HEK293 (cell line): ENCODE measurements at regions not wholly inside any gene's neighbourhood (a gene's known extent, or its start where the extent isn't known, plus 50 kb on each side); places are given as distances from the start of the nearest gene placed in this dataset.

ENCODE experiments used
- CTCF ChIA-PET: fragments of 350-600 bp; formaldehyde crosslinking; extraction: SDS; loops from one replicate; lab custom pipeline; 2021; ENCODE audit warnings: antibody characterized with exemption; lab: Yijun Ruan, JAX
- POLR2A ChIA-PET: fragments of 300-600 bp; formaldehyde crosslinking; extraction: SDS; loops from one replicate; lab custom pipeline; 2020; ENCODE audit warnings: antibody characterized with exemption, inconsistent platforms; lab: Yijun Ruan, JAX
- H3K27ac ChIP-seq: fragments of 200-500 bp; sonication (Bioruptor generic); 2 replicates; pipeline ENCODE4 v1.5.1; 2014; ENCODE audit warnings: low read depth, low read length, control low read depth, inconsistent platforms; ENCODE audit errors: extremely low read depth
- H3K36me3 ChIP-seq, 2 experiments: fragments of 200-500 bp in 1 of 2; sonication (Bioruptor generic) in 1 of 2; 1 replicate in 1 of 2; 2 replicates in 1 of 2; pipeline ENCODE4 v1.5.1; 2014 to 2017; ENCODE audit warnings: inconsistent platforms in 2 of 2, low read length in 2 of 2; ENCODE audit not compliant: control insufficient read depth in 2 of 2, insufficient read depth in 1 of 2
- H3K4me1 ChIP-seq: fragments of 200-500 bp; sonication (Bioruptor generic); 2 replicates; pipeline ENCODE4 v1.5.1; 2014; ENCODE audit warnings: mild to moderate bottlenecking, low read length, inconsistent platforms; ENCODE audit not compliant: control insufficient read depth, insufficient read depth
- H3K4me3 ChIP-seq: 2 replicates; pipeline ENCODE4 v1.5.1; 2011; ENCODE audit warnings: low read depth, mild to moderate bottlenecking, control low read depth, low read length, moderate library complexity
- H3K9me3 ChIP-seq: fragments of 200-500 bp; sonication (Bioruptor generic); 2 replicates; pipeline ENCODE4 v1.5.1; 2014; ENCODE audit warnings: low read depth, low read length, inconsistent platforms; ENCODE audit not compliant: control insufficient read depth, insufficient read depth
- BCL11A ChIP-seq: fragments of 450-650 bp; formaldehyde crosslinking; IDR thresholded peaks from 2 replicates; pipeline ENCODE4 v1.5.1; 2016; ENCODE audit warnings: low read depth, missing biosample characterization, missing genetic modification characterization
- GLIS2 ChIP-seq: fragments of 450-650 bp; formaldehyde crosslinking; IDR thresholded peaks from 2 replicates; pipeline ENCODE4 v1.5.1; 2016; ENCODE audit warnings: missing biosample characterization, missing genetic modification characterization
- KLF7 ChIP-seq: fragments of 450-650 bp; formaldehyde crosslinking; IDR thresholded peaks from 2 replicates; pipeline ENCODE4 v1.5.1; 2016; ENCODE audit warnings: missing biosample characterization, missing genetic modification characterization, borderline replicate concordance
- REPIN1 ChIP-seq: fragments of 450-650 bp; formaldehyde crosslinking; IDR thresholded peaks from 2 replicates; pipeline ENCODE4 v1.5.1; 2017; ENCODE audit warnings: missing biosample characterization, missing genetic modification characterization, low read depth
- TRIM28 ChIP-seq: IDR thresholded peaks from 2 replicates; pipeline ENCODE4 v1.6.1; 2011; ENCODE audit warnings: low read length, control low read depth, borderline replicate concordance
- ZFHX2 ChIP-seq: fragments of 450-650 bp; formaldehyde crosslinking; conservative IDR thresholded peaks from 2 replicates; pipeline ENCODE4 v1.5.1; 2016; ENCODE audit warnings: missing biosample characterization, missing genetic modification characterization
- ZNF112 ChIP-seq: fragments of 450-650 bp; formaldehyde crosslinking; IDR thresholded peaks from 2 replicates; pipeline ENCODE4 v1.5.0; 2017; ENCODE audit warnings: missing biosample characterization, missing genetic modification characterization
- ZNF548 ChIP-seq: fragments of 450-650 bp; formaldehyde crosslinking; IDR thresholded peaks from 2 replicates; pipeline ENCODE4 v1.5.1; 2016; ENCODE audit warnings: missing biosample characterization, missing genetic modification characterization
- ZNF791 ChIP-seq: fragments of 450-650 bp; formaldehyde crosslinking; IDR thresholded peaks from 2 replicates; pipeline ENCODE4 v1.5.1; 2016; ENCODE audit warnings: missing biosample characterization, missing genetic modification characterization
- TF ChIP-seq, protein P1 (sequence below): fragments of 450-650 bp; formaldehyde crosslinking; IDR thresholded peaks from 2 replicates; pipeline ENCODE4 v1.5.1; 2016; ENCODE audit warnings: missing biosample characterization, missing genetic modification characterization, low read depth
- TF ChIP-seq, protein P2 (sequence below): fragments of 450-650 bp; formaldehyde crosslinking; IDR thresholded peaks from 2 replicates; pipeline ENCODE4 v1.5.1; 2016; ENCODE audit warnings: missing biosample characterization, missing genetic modification characterization

DNA sequence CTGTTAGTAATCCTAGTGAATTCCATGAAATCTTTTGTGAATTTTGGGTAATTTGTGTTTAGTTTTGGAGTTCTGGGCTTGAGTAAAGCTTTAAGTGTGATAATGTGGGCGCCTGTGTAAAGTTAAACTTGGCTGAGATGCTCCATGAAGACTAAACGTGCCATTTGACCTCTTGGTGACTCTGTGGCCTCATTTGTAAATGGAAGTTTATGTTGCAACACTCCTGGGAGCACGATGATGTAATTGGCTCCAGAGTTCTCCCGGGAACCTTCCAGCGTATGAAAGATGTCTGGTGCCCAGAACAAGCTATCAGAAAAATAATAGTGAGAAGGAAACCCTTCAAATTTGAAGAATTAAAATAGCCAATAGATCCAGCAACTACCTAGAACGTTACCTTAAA is 981.2 kb downstream of the TLE4 start:
- POLR2A ChIA-PET, result no interaction called here

DNA sequence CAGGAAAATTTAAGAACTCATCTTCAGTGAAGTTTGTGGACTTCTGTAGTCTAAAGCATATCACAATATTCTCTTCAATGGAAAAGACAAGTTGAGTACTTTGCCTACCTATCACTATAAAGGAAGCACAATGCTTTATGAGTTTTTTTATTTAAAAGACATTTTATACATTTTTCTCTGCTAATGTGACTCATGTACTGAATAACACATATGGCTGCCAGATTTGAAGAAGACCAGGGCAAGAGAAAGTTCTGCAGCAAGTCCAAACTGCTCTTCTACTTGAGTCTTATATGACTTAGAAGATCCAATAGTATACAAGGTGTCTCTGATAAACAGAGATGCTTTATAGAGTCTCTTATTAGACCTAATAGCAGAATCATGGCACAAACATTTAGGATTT is 978.4 kb downstream of the TLE4 start:
- TF ChIP-seq ZNF548 (tag by site-specific recombination), result no peak
- TF ChIP-seq KLF7 (tag by site-specific recombination), result no peak
- Histone ChIP-seq H3K27ac (no peak overlapping the region), H3K4me1 (no peaks in the 10 kb centered on the region), H3K9me3 (no peaks in the 10 kb centered on the region), H3K36me3 (no peaks in the 10 kb centered on the region), H3K4me3 (no peak overlapping the region)
- POLR2A ChIA-PET, result no interaction called here
- CTCF ChIA-PET, result interaction anchor here (0.8 kb wide), 1 partner anchor 540 kb away, joined by 3 read pairs; no protein-coding TSS in a partner anchor

More for the DNA sequence above, 981.2 kb downstream of the TLE4 start:
- Histone ChIP-seq H3K27ac (no peak overlapping the region), H3K4me1 (no peaks in the 10 kb centered on the region), H3K4me3 (no peak overlapping the region), H3K36me3 (no peaks in the 10 kb centered on the region), H3K9me3 (no peaks in the 10 kb centered on the region)
- TF ChIP-seq, protein P1, sequence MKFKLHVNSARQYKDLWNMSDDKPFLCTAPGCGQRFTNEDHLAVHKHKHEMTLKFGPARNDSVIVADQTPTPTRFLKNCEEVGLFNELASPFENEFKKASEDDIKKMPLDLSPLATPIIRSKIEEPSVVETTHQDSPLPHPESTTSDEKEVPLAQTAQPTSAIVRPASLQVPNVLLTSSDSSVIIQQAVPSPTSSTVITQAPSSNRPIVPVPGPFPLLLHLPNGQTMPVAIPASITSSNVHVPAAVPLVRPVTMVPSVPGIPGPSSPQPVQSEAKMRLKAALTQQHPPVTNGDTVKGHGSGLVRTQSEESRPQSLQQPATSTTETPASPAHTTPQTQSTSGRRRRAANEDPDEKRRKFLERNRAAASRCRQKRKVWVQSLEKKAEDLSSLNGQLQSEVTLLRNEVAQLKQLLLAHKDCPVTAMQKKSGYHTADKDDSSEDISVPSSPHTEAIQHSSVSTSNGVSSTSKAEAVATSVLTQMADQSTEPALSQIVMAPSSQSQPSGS (tag by site-specific recombination), result peak; percentile 46; the same call in 1 of the 2 replicates
- TF ChIP-seq TRIM28, result peak; percentile 42; the same call in 1 of the 2 replicates
- TF ChIP-seq BCL11A (tag by site-specific recombination), result no peak
- CTCF ChIA-PET, result interaction anchor here (0.8 kb wide), 1 partner anchor 8 kb away, joined by 3 read pairs; no protein-coding TSS in a partner anchor

DNA sequence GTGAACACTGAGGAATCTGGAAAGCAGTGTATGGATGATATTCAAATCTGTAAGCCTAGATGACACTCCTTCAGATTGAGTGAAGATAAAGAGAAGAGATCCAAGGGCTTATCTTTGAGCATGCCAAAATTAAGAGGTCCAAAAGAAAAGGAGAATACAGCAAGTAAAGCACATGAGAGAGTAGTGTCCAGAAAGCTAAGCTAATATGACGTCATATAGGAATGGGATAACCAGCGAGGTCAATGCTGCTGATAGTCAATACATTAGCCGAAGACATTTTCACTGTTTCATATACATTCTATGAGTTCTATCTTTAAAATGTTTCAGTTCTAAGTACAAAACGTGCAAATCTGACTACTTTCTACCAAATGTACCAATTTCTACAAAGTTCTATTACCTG is 975.8 kb downstream of the TLE4 start:
- Histone ChIP-seq H3K27ac (no peak overlapping the region), H3K4me3 (no peak overlapping the region), H3K36me3 (no peaks in the 10 kb centered on the region), H3K9me3 (no peaks in the 10 kb centered on the region), H3K4me1 (no peaks in the 10 kb centered on the region)
- no peak for TF ChIP-seq REPIN1 (tag by site-specific recombination)
- TF ChIP-seq, protein P1 (tag by site-specific recombination), result peak; percentile 75
- ChIA-PET POLR2A (no interaction called here), CTCF (no interaction called here)

DNA sequence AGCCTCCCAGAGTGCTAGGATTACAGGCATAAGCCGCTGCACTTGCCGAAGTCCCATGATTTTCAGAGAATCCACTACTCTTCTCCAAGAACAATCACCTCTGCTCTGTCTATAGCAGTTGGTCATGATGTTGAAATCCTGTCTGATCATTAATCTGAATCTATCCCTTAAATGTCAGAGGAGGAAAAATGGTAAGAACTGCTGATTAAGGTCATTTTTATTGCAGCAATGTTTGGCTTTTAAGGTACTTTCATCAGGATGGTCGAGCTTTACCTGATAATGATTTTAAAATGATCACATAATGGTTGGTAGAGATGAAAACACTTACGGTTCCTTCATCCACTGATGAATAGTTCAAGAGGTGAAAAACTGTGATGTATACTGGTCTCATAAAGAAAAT is 968.6 kb downstream of the TLE4 start:
- Histone ChIP-seq H3K4me1 (no peaks in the 10 kb centered on the region), H3K36me3 (no peaks in the 10 kb centered on the region), H3K27ac (no peak overlapping the region), H3K4me3 (no peak overlapping the region), H3K9me3 (no peaks in the 10 kb centered on the region)
- ChIA-PET CTCF (no interaction called here), POLR2A (interaction anchor here (0.6 kb wide), 1 partner anchor 36 kb away, joined by 5 read pairs; no protein-coding TSS in a partner anchor)
- no peak for TF ChIP-seq GLIS2

DNA sequence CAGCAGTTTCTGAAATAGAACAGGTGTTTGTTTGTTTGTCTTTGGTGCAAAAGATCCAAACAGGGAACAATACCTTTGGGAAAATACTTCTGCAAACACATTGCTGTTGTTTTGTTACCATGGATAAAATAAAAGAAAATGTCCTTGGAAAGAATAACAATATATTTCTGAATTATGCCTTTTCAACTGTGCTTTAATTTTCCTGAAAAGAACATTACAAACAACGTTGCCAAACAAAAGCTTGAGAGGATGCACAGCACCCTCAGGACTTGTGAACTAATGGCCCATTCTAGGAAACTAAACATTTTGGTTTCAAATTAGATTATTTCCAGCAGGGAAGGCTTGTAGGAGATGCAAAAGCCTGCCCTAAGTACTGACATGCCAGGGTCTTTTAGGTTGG is 967.2 kb downstream of the TLE4 start:
- H3K4me1 ChIP-seq, result no peaks in the 10 kb centered on the region
- TF ChIP-seq ZNF791 (tag by site-specific recombination), result no peak
- TF ChIP-seq, protein P2, sequence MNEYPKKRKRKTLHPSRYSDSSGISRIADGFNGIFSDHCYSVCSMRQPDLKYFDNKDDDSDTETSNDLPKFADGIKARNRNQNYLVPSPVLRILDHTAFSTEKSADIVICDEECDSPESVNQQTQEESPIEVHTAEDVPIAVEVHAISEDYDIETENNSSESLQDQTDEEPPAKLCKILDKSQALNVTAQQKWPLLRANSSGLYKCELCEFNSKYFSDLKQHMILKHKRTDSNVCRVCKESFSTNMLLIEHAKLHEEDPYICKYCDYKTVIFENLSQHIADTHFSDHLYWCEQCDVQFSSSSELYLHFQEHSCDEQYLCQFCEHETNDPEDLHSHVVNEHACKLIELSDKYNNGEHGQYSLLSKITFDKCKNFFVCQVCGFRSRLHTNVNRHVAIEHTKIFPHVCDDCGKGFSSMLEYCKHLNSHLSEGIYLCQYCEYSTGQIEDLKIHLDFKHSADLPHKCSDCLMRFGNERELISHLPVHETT (tag by site-specific recombination), result no peak
- TF ChIP-seq ZNF112, result no peak
- TF ChIP-seq ZFHX2, result no peak
- H3K4me3 ChIP-seq, result no peak overlapping the region

More for the DNA sequence above, 967.2 kb downstream of the TLE4 start:
- ChIA-PET POLR2A (no interaction called here), CTCF (no interaction called here)
- Histone ChIP-seq H3K36me3 (no peaks in the 10 kb centered on the region), H3K27ac (no peak overlapping the region), H3K9me3 (no peaks in the 10 kb centered on the region)
